Smooth muscle cell (in vitro differentiated cells): ENCODE measurements at regions not wholly inside any gene's neighbourhood (a gene's known extent, or its start where the extent isn't known, plus 50 kb on each side); places are given as distances from the start of the nearest gene placed in this dataset.
"Not testable (repeated sequence)": the region's sequence is repeated elsewhere in the genome, so short reads cannot be mapped to it uniquely, and the experiment has no call there.

ENCODE experiments used
- DNase-seq: peaks from one replicate; lab custom pipeline; 2025; ENCODE audit not compliant: unreplicated experiment; lab: John Stamatoyannopoulos, UW
- H2AFZ ChIP-seq: fragments of 200-600 bp; sonication (generic); 2 replicates; pipeline ENCODE4 v1.6.0; 2016; ENCODE audit warnings: antibody characterized with exemption, low read depth, mild to moderate bottlenecking
- H3F3A ChIP-seq: fragments of 200-600 bp; sonication (generic); 2 replicates; pipeline ENCODE4 v1.6.0; 2017; ENCODE audit warnings: antibody characterized with exemption, low read depth
- H3K27ac ChIP-seq: fragments of 200-600 bp; sonication (generic); 2 replicates; pipeline ENCODE4 v1.5.1; 2016; ENCODE audit warnings: low read depth, mild to moderate bottlenecking
- H3K27me3 ChIP-seq: fragments of 200-600 bp; sonication (generic); 2 replicates; pipeline ENCODE4 v1.6.1; 2016; ENCODE audit warnings: low read depth, mild to moderate bottlenecking
- H3K36me3 ChIP-seq: fragments of 200-600 bp; sonication (generic); 2 replicates; pipeline ENCODE4 v1.5.1; 2016; ENCODE audit warnings: low read depth
- H3K4me1 ChIP-seq: fragments of 200-600 bp; sonication (generic); 2 replicates; pipeline ENCODE4 v1.5.1; 2016; ENCODE audit warnings: low read depth
- H3K4me2 ChIP-seq: fragments of 200-600 bp; sonication (generic); 2 replicates; pipeline ENCODE4 v1.6.0; 2016; ENCODE audit warnings: mild to moderate bottlenecking
- H3K4me3 ChIP-seq: fragments of 200-600 bp; sonication (generic); 2 replicates; pipeline ENCODE4 v1.5.1; 2016; ENCODE audit warnings: mild to moderate bottlenecking
- H3K79me2 ChIP-seq: fragments of 200-600 bp; sonication (generic); 2 replicates; pipeline ENCODE4 v1.6.0; 2016; ENCODE audit warnings: low read depth, mild to moderate bottlenecking
- H3K9ac ChIP-seq: fragments of 200-600 bp; sonication (generic); 2 replicates; pipeline ENCODE4 v1.6.0; 2016; ENCODE audit warnings: low read depth
- H3K9me3 ChIP-seq: fragments of 200-600 bp; sonication (generic); replicated peaks from 2 replicates; pipeline ENCODE4 v1.5.1; 2016; ENCODE audit warnings: low read depth
- H4K20me1 ChIP-seq: fragments of 200-600 bp; sonication (generic); 2 replicates; pipeline ENCODE4 v1.6.0; 2016; ENCODE audit warnings: low read depth
- CTCF ChIP-seq: fragments of 200-600 bp; sonication (generic); IDR thresholded peaks from 2 replicates; pipeline ENCODE4 v1.5.1; 2017; ENCODE audit warnings: borderline replicate concordance, mild to moderate bottlenecking, antibody characterized with exemption; ENCODE audit not compliant: insufficient read depth, poor library complexity, severe bottlenecking
- WGBS: methylation state at CpG from one replicate; pipeline ENCODE4 v1.1.7; 2016; ENCODE audit warnings: low lambda C conversion rate; 5-methylcytosine and 5-hydroxymethylcytosine counted together

DNA sequence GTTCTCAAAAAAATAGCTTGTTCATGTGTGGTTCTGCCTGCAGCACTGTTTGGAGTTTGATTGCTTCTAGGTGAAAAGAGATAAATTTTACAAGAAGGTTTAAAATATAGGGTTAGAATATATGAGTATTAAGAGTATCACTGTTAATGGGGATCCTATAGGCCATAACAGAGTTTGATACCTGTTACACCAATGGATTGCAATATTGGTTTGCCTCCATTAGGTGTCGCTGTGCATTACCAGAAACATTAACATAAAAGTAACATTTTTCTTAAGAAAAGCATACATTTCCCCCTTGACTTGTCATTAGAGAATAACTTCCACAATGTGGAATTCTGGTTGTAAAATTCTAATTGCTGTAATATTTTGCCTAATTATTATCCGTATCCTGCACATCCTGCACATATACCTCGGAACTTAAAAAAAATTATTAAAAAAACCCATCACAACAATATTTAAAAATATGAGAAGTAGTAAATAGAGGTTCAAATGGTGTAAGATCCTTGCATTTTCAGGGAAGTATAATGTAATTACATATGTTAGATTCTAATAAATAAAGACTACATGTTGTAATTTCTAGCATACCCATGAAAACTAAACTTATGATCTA is 63.0 kb downstream of the CYP4A11 start:
- H3K4me3 ChIP-seq, H3K4me2 ChIP-seq, H3K27ac ChIP-seq, H4K20me1 ChIP-seq, H3K9ac ChIP-seq, H3K4me1 ChIP-seq, DNase-seq, H3K36me3 ChIP-seq, H3K79me2 ChIP-seq, H3K27me3 ChIP-seq, H3K9me3 ChIP-seq, H2AFZ ChIP-seq, H3F3A ChIP-seq: not testable (repeated sequence)
- peak; percentile 57 for TF ChIP-seq CTCF
- 31% methylated on average over 3 of the region's 3 CpGs for WGBS

GRCh38 chr1:46876093-46876492 is 65.2 kb downstream of the CYP4A11 start:
- not testable (repeated sequence) for H3K4me1 ChIP-seq, H3F3A ChIP-seq, H3K27ac ChIP-seq, H3K79me2 ChIP-seq, H3K4me3 ChIP-seq, H3K36me3 ChIP-seq, H3K9ac ChIP-seq, DNase-seq, H3K27me3 ChIP-seq, H2AFZ ChIP-seq, H4K20me1 ChIP-seq, H3K9me3 ChIP-seq, H3K4me2 ChIP-seq
- 50% methylated on average over 4 of the region's 4 CpGs for WGBS
